OCI-LY7 (cell line): ENCODE measurements at regions not wholly inside any gene's neighbourhood (a gene's known extent, or its start where the extent isn't known, plus 50 kb on each side); places are given as distances from the start of the nearest gene placed in this dataset.

Source experiments
- EZH2phosphoT487 ChIP-seq: fragments of 200-600 bp; sonication (generic); IDR thresholded peaks from 2 replicates; pipeline ENCODE4 v1.6.1; 2018; ENCODE audit warnings: low read depth, borderline replicate concordance, mild to moderate bottlenecking, mixed run types, antibody characterized with exemption, low read length, moderate library complexity, mixed read lengths
- TF ChIP-seq, protein P1 (sequence below): fragments of 200-600 bp; sonication (generic); conservative IDR thresholded peaks from 2 replicates; pipeline ENCODE4 v1.5.1; 2014; ENCODE audit warnings: mild to moderate bottlenecking, antibody characterized with exemption, low read length, moderate library complexity, mixed read lengths

DNA sequence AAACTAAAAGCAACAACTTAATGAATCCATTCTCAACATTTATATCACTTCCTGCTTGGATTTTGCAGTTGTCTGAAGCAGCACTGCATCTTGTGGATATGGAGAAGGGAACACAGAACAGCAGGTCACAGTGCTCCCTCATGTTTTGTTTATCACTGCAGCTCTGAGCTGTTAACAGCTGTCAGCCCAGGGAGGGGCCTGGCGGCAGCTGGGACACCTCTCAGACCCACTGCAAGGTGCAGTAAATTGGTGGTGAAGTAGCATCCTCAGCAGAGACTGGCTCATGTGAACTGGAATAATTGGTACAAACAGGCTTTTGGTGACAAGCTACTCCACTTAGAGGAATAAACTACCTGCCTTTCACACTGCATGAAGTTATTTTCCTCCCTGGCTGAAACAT, 170.4 kb downstream of the LIG4 start:
- TF ChIP-seq, protein P1, sequence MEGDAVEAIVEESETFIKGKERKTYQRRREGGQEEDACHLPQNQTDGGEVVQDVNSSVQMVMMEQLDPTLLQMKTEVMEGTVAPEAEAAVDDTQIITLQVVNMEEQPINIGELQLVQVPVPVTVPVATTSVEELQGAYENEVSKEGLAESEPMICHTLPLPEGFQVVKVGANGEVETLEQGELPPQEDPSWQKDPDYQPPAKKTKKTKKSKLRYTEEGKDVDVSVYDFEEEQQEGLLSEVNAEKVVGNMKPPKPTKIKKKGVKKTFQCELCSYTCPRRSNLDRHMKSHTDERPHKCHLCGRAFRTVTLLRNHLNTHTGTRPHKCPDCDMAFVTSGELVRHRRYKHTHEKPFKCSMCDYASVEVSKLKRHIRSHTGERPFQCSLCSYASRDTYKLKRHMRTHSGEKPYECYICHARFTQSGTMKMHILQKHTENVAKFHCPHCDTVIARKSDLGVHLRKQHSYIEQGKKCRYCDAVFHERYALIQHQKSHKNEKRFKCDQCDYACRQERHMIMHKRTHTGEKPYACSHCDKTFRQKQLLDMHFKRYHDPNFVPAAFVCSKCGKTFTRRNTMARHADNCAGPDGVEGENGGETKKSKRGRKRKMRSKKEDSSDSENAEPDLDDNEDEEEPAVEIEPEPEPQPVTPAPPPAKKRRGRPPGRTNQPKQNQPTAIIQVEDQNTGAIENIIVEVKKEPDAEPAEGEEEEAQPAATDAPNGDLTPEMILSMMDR: no peak
- TF ChIP-seq EZH2phosphoT487: no peak
